ENCODE measurements at regions not wholly inside any gene's neighbourhood (a gene's known extent, or its start where the extent isn't known, plus 50 kb on each side); places are given as distances from the start of the nearest gene placed in this dataset.

DNA sequence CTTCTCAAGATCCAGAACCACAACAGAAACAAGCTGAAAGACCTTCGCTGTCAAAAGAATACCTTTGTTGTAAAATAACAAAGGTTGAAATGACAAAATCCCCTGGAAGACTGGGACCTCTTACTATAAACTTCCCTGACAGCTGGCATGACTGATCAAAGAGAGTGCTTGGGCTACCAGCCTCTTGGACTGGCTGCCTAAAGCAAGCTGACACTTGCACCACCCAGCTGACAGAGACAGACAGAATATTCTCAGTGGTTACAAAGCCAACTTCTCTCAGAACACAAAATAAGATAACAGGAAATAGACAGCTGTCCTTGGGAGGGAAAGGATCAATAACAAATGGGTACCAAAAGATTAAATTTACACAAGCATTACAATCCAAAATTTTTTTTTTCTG lies 241.7 kb upstream of the SPOCK3 start:
- no peak for DNase-seq

DNA sequence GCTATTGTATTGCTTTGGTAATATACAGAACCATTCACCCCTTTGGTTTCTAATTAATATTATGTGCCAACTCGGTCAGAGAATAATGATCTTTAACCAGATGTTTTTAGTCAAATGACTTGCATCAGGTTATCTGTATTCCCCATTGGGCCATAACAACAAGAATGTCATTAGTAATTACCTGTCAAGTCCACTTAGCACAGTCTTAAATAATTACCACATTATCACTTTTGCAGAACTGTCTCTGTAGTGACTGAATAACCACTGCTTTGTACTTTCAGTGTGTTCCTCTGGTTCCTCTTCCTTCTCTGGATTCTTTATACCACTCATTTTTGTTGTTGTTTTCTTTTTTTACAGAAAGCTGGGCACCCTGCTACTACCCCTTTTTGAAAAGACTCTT lies 257.7 kb upstream of the SPOCK3 start:
- DNase-seq = no peak

DNA sequence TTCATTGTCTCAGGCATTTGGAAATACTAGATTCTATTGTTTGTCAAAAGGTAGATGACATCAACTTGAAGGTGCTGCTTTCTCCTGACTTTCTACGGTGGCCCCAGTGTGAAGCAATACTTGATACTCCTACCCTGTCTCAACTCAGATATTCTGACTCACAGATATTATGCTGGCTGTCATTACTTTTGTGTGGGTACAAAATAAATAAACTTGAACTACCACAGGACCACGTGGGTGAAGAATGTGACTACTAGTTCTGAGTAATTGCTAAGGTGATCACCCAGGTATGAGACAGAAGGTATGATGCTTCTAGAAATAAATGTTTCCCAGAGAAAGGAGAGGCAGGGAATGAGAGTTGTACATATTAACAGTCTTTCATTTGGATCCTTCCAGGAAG lies 275.3 kb upstream of the SPOCK3 start:
- DNase-seq = no peak

- no peak for DNase-seq
Measured at GRCh38 chr4:167524091-167524490, 289.8 kb upstream of the SPOCK3 start.

DNA sequence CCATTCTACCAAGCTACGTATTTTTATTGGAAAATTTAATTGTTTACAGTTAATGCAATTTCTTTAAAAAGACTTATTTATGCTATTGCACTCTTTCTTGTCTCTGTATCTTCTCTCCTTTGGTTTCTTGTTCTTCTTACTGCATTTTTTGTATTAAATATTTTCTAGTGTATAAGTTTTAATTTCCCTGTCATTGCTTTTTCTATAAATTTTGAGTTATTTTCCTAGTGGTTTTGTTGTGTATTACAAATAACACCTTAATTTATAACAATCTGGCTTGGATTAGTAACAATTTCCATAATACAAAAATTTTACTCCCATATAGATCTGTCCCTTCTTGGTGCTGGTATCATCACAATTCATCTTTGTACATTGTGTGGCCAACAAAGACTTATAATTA lies 303.5 kb upstream of the SPOCK3 start:
- no peak for DNase-seq

GRCh38 chr4:167541286-167541685 lies 307.0 kb upstream of the SPOCK3 start:
- no peak for DNase-seq

DNA sequence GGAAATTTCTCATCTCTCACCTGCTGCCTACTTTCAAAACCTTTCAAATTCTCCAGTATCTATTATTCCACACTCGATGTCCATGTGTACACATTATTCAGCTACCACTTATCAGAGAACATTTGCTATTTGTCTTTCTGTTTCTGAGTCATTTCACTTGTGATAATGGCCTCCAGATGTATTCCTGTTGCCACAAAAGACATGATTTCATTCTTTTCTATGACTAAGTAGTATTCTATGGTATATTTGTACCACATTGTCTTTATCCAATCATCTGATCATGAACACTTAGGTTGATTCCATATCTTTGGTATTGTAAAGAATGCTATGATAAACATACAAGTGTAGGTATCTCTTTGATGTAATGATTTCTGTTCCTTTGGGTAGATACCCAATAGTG lies 310.1 kb upstream of the SPOCK3 start:
- no peak for DNase-seq

DNA sequence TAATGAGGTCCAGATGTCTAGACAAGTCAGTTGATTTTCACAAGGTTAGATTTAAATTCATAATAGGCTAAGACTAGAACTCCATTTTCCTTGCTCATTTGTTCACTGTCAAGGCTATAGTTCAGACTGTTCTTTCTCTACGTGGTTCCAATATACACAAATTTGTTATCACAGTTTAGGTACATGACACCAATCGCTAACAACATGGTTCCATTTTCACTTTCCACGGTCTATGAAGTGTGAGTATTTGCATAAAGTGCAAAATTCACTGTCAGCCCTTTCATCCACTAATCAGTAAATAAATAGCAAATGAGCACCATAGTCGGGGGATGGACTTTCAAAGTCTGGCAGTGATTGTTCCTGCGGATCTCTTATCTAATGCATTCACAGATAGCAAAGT lies 315.7 kb upstream of the SPOCK3 start:
- DNase-seq = no peak

GRCh38 chr4:167555338-167556022 lies 321.2 kb upstream of the SPOCK3 start:
- no peak for DNase-seq

GRCh38 chr4:167578906-167579305 lies 344.6 kb upstream of the SPOCK3 start:
- DNase-seq = no peak

- no peak for DNase-seq
Measured at GRCh38 chr4:167581449-167581965, 347.2 kb upstream of the SPOCK3 start.

DNA sequence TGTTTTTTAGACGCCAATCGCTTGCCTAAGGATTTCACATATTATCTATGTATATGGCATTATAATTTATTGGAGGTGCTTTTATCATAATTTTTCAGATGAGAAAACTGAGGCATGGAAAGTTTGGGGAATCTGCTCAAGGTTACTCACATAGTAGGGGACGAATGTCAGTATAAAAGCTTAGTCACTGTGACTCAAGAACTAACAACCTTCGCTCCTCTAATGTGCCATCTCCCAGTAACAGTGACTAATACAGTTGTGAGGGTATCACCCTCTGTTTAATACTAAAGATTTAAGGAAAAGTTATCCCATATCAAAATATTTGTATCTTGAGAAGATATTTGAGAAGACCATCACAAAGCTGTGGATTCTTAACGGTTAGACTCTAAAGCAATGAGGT lies 353.1 kb upstream of the SPOCK3 start:
- no peak for DNase-seq

DNA sequence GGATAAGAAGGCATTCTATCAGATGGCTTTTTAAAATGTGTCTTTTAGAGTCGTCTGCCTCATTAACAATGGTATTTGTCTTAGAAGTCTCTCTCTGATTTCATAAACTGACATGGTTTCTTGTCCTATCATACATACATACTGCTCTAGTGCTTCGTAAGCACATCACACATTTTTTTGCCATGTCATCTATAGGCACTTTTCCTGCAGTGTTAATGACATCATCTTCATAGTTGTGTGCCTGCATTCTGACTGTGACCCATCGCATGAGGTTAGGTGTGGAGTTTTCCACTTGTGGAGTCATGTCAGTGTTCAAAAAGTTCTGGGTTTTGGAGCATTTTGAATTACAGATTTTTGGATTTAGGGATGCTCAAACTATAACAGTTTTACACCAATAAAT lies 361.6 kb upstream of the SPOCK3 start:
- DNase-seq = no peak

DNA sequence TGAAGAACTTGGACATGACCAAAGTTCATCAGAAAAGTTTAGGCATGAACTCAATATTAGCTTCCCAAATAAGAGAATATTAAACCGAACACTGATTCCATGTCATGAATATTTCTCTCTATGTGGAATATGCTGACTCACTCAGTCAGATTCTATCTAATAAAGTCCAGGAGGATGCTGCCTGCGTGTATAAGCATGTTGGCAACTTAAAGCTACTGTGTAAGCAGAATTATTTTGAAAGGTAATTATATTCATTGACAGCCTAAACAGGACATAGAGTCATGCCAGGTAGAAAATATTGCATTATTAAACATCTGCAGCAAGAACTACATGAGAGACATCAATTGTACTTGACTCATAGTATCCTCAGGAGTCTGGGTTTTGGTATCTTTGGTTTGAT lies 367.9 kb upstream of the SPOCK3 start:
- no peak for DNase-seq

GRCh38 chr4:167606551-167606950 lies 372.3 kb upstream of the SPOCK3 start:
- DNase-seq = no peak

DNA sequence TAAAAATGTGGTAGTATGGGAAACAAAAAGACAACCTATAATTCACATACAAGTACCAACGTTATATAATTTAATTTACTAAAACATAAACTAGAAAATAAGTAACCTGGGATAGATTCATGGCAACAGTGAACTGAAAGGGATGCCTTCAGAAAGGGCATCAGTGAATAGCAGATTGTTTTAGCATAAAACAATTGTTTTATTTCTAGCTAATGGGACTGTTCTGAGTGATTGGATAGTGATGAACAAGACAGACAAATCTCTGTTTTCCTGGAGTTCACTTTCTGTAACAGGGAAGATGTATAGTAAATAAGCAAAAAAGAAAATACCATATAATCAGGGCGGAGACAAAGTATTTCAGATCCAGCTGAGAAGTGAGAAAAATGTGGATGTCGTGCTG lies 379.1 kb upstream of the SPOCK3 start:
- peak in 1 of 58 donors; percentile 0 for DNase-seq

DNA sequence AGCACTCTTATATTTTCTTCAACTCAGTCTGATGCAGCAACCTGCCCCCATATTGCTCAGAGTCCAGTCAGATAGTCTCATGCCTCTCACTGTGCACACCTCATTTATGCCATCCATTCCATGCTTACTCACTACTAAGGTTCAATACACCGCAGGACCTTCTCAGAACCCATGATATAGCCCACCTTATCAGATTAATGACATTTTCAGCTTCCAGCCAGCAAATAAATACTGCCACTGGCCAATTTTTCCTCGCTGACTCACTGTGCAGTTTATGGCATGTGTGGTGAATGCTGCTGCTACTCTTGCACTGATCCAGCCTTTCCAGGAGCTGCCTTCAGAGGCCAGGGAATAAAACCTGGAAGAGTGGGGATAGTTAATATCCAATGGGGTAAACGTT lies 380.6 kb upstream of the SPOCK3 start:
- DNase-seq = no peak

GRCh38 chr4:167616476-167616875 lies 382.2 kb upstream of the SPOCK3 start:
- DNase-seq = no peak

DNA sequence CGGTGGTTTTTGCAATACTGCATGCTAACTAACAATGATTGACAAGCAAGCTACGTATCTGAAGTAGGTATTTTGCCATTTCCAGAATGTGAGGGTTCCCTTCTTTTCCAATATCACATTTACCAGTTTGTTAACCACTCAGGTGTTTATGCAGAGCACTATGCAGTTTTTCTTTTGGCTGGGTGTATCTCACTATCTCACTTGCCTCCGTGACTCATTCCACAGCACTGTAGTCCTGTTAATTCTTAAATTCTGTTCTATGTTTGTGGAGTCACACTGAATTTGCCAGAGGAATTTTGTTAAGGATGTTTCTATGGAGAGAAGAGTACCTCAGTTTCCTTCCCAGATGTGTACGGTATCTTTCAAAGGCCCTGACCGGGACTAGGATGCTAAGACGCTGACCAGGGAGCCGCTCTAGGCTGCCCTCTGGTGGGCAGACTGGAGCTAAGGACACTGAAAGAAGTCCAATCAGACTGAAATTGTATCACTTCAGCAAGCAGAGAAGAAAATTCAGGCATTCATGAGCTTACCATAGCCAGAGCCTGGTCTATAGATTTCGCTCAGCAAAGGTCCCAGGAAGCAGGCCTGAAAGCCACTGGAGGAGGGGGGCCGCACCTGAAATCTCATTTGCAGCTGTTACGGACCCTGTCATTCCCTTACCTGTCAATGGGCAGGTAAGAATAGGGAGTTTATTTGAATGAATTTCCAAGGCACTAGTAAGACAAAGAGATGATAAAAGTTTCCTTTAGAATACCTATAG lies 388.4 kb upstream of the SPOCK3 start:
- DNase-seq = peak in 54 of 58 donors; percentile 1 to 69 (median 26)

- DNase-seq = no peak
Measured at GRCh38 chr4:167623241-167623572, 388.9 kb upstream of the SPOCK3 start.

GRCh38 chr4:167629272-167629671 lies 395.0 kb upstream of the SPOCK3 start:
- DNase-seq = no peak

DNA sequence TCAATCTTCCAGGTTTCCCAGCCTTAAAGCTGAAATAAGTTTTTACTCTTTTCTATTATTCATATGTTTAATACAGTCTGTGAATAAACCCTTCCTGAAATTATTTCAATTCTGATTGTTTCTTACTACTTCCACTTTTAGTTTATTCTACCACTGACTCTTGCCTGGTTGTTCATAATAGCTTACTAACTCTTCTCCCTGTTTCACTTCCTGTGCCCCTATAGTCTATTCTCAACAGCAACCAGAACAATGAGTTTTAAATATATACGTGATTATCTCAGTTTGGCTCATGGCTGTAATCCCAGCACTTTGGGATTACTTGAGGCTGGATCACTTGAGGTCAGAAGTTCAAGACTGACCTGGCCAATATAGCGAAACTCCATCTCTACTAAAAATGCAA lies 408.0 kb upstream of the SPOCK3 start:
- DNase-seq = no peak

DNA sequence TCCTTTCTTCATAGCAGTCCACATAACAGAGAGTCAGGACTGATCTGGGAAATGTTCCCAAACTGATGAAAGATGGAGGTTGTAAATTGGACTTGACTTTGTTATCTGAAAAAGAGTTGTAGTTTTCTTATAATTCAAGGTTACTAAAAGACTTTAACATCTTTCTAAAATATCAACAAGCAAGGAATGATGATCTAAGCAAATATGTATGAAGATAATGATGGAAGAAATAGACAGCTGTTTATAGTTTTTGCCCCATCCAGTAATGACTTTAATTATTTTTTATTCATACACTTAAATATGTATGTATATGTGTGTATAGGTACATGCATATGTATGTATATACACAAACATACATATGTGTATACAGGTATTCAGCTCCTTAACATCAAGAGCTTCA lies 411.1 kb upstream of the SPOCK3 start:
- no peak for DNase-seq
